ENCODE measurements at regions not wholly inside any gene's neighbourhood (a gene's known extent, or its start where the extent isn't known, plus 50 kb on each side); places are given as distances from the start of the nearest gene placed in this dataset.

- DNase-seq (ENCODE audit: low read depth), result no peak
Observed at GRCh38 chr6:54632984-54633565, 213.5 kb upstream of the FAM83B start.

GRCh38 chr6:54633601-54634000, 213.0 kb upstream of the FAM83B start:
- DNase-seq (ENCODE audit: low read depth), result no peak

GRCh38 chr6:54640911-54641310, 205.7 kb upstream of the FAM83B start:
- DNase-seq (ENCODE audit: low read depth), result no peak

GRCh38 chr6:54646069-54646950, 200.3 kb upstream of the FAM83B start:
- DNase-seq (ENCODE audit: low read depth), result no peak

GRCh38 chr6:54646951-54647664, 199.5 kb upstream of the FAM83B start:
- peak; percentile 37 for DNase-seq (ENCODE audit: low read depth)

- no peak for DNase-seq (ENCODE audit: low read depth)
Observed at GRCh38 chr6:54654381-54654780, 192.2 kb upstream of the FAM83B start.

- no peak for DNase-seq (ENCODE audit: low read depth)
Observed at GRCh38 chr6:54655162-54655561, 191.4 kb upstream of the FAM83B start.

GRCh38 chr6:54665278-54665677, 181.3 kb upstream of the FAM83B start:
- no peak for DNase-seq (ENCODE audit: low read depth)

- no peak for DNase-seq (ENCODE audit: low read depth)
Observed at GRCh38 chr6:54680531-54680930, 166.0 kb upstream of the FAM83B start.

GRCh38 chr6:54681267-54681666, 165.3 kb upstream of the FAM83B start:
- DNase-seq (ENCODE audit: low read depth), result no peak

- DNase-seq (ENCODE audit: low read depth), result peak; percentile 70
Observed at GRCh38 chr6:54681987-54682386, 164.6 kb upstream of the FAM83B start.

- DNase-seq (ENCODE audit: low read depth), result no peak
Observed at GRCh38 chr6:54689620-54690019, 157.0 kb upstream of the FAM83B start.

- no peak for DNase-seq (ENCODE audit: low read depth)
Observed at GRCh38 chr6:54690596-54690995, 156.0 kb upstream of the FAM83B start.

GRCh38 chr6:54694928-54695532, 151.5 kb upstream of the FAM83B start:
- DNase-seq (ENCODE audit: low read depth), result no peak

- DNase-seq (ENCODE audit: low read depth), result no peak
Observed at GRCh38 chr6:54695815-54696214, 150.8 kb upstream of the FAM83B start.

- peak; percentile 10 for DNase-seq (ENCODE audit: low read depth)
Observed at GRCh38 chr6:54697424-54697823, 149.1 kb upstream of the FAM83B start.

GRCh38 chr6:54698974-54699373, 147.6 kb upstream of the FAM83B start:
- DNase-seq (ENCODE audit: low read depth), result no peak

- DNase-seq (ENCODE audit: low read depth), result no peak
Observed at GRCh38 chr6:54700158-54700557, 146.4 kb upstream of the FAM83B start.

- no peak for DNase-seq (ENCODE audit: low read depth)
Observed at GRCh38 chr6:54702772-54703171, 143.8 kb upstream of the FAM83B start.

GRCh38 chr6:54706391-54706790, 140.2 kb upstream of the FAM83B start:
- no peak for DNase-seq (ENCODE audit: low read depth)

- no peak for DNase-seq (ENCODE audit: low read depth)
Observed at GRCh38 chr6:54706844-54707605, 139.5 kb upstream of the FAM83B start.

Data from HT1080 (cell line).